HCT116 (cell line): ENCODE measurements at regions not wholly inside any gene's neighbourhood (a gene's known extent, or its start where the extent isn't known, plus 50 kb on each side); places are given as distances from the start of the nearest gene placed in this dataset.

Source experiments
- ATAC-seq: fragments of 200-7000 bp; cut with Tn5 transposase; 2 replicates; pipeline ENCODE4 v1.9.1; 2020; ENCODE audit warnings: mild to moderate bottlenecking, moderate library complexity
- BruUV-seq: library from RNA; stranded (reverse); fragments of 400-500 nt; replicated peaks from 2 replicates; lab custom pipeline; 2021; lab: Mats Ljungman, UMichigan
- CTCF ChIA-PET: fragments of 300-600 bp; sonication (Branson Sonifier 250); formaldehyde crosslinking; loops from one replicate; lab custom pipeline; 2021; ENCODE audit warnings: antibody characterized with exemption; lab: Charles Lee
- POLR2A ChIA-PET: fragments of 300-600, 350-600 bp; sonication (Branson Sonifier 250); formaldehyde crosslinking; loops from one replicate; lab custom pipeline; 2021; ENCODE audit warnings: antibody characterized with exemption; lab: Charles Lee
- RAD21 ChIA-PET, 2 experiments: fragments of 300-600 bp; sonication (Branson Sonifier 250); formaldehyde crosslinking; loops; one replicate each; lab custom pipeline; 2023; ENCODE audit warnings: low total read pairs in 2 of 2; ENCODE audit not compliant: uncharacterized antibody in 2 of 2, unreplicated experiment in 2 of 2, low non-redundant PET in 1 of 2; lab: Charles Lee
- DNase-seq: peaks from one replicate; pipeline ENCODE4 v3.0.0-alpha.2; 2010; ENCODE audit warnings: low read depth, low spot score
- H2AFZ ChIP-seq: fragments of 200-600 bp; shearing (Covaris generic), sonication (generic); 2 replicates; pipeline ENCODE4 v1.6.1; 2017; ENCODE audit warnings: low read depth, mixed run types, mixed read lengths, antibody characterized with exemption, low read length; ENCODE audit not compliant: poor library complexity, severe bottlenecking
- H3K27ac ChIP-seq: 2 replicates; pipeline ENCODE4 v1.5.1; 2012; ENCODE audit warnings: low read depth, low read length
- H3K27me3 ChIP-seq: fragments of 200-600 bp; sonication (generic); 2 replicates; pipeline ENCODE4 v1.6.1; 2016; ENCODE audit warnings: mixed run types, low read length, mixed read lengths; ENCODE audit not compliant: insufficient read depth
- H3K36me3 ChIP-seq, 2 experiments: fragments of 200-500 bp in 1 of 2; fragments of 200-600 bp in 1 of 2; sonication (Bioruptor generic) in 1 of 2; sonication (generic) in 1 of 2; 2 replicates each; pipeline versions ENCODE4 v1.5.1 to v1.6.1; 2014 to 2016; ENCODE audit warnings: low read length in 2 of 2, inconsistent platforms in 1 of 2, mixed read lengths in 1 of 2, mixed run types in 1 of 2; ENCODE audit not compliant: insufficient read depth in 2 of 2, control insufficient read depth in 1 of 2
- H3K4me1 ChIP-seq, 2 experiments: fragments of 200-600 bp in 1 of 2; sonication (generic) in 1 of 2; 2 replicates each; pipeline versions ENCODE4 v1.5.1 to v1.6.1; 2012 to 2017; ENCODE audit warnings: low read length in 2 of 2, inconsistent platforms in 1 of 2, mild to moderate bottlenecking in 1 of 2, mixed read lengths in 1 of 2, mixed run types in 1 of 2, moderate library complexity in 1 of 2; ENCODE audit not compliant: insufficient read depth in 2 of 2, control insufficient read depth in 1 of 2
- H3K4me2 ChIP-seq: fragments of 200-600 bp; sonication (generic); 2 replicates; pipeline ENCODE4 v1.6.1; 2017; ENCODE audit warnings: mixed run types, low read length, mixed read lengths
- H3K4me3 ChIP-seq, 2 experiments: fragments of 200-600 bp in 1 of 2; sonication (generic) in 1 of 2; replicated peaks in 1 of 2; 2 replicates each; pipeline ENCODE4 v1.5.1; 2011 to 2016; ENCODE audit warnings: low read length in 2 of 2, control low read depth in 1 of 2, low read depth in 1 of 2, mild to moderate bottlenecking in 1 of 2, mixed read lengths in 1 of 2, mixed run types in 1 of 2
- H3K79me2 ChIP-seq: fragments of 200-600 bp; sonication (generic); 2 replicates; pipeline ENCODE4 v1.6.1; 2017; ENCODE audit warnings: mild to moderate bottlenecking, mixed run types, low read length, moderate library complexity, mixed read lengths; ENCODE audit not compliant: insufficient read depth
- H3K9ac ChIP-seq: fragments of 200-600 bp; sonication (generic); 2 replicates; pipeline ENCODE4 v1.6.1; 2016; ENCODE audit warnings: low read length, mixed read lengths
- H3K9me2 ChIP-seq: fragments of 200-600 bp; sonication (generic), shearing (Covaris generic); 2 replicates; pipeline ENCODE4 v1.6.1; 2017; ENCODE audit warnings: mixed run types, mild to moderate bottlenecking, moderate library complexity; ENCODE audit not compliant: insufficient read depth
- H3K9me3 ChIP-seq, 2 experiments: fragments of 200-500 bp in 1 of 2; fragments of 200-600 bp in 1 of 2; sonication (Bioruptor generic) in 1 of 2; sonication (generic) in 1 of 2; 2 replicates each; pipeline ENCODE4 v1.6.1; 2014 to 2017; ENCODE audit warnings: low read length in 2 of 2, mixed read lengths in 2 of 2, inconsistent platforms in 1 of 2, low read depth in 1 of 2, mild to moderate bottlenecking in 1 of 2, mixed run types in 1 of 2, moderate library complexity in 1 of 2; ENCODE audit not compliant: control insufficient read depth in 1 of 2, insufficient read depth in 1 of 2
- H4K20me1 ChIP-seq: fragments of 200-600 bp; sonication (generic), shearing (Covaris generic); 2 replicates; pipeline ENCODE4 v1.6.1; 2017; ENCODE audit warnings: mixed run types, mild to moderate bottlenecking, moderate library complexity; ENCODE audit not compliant: insufficient read depth
- CBX3 ChIP-seq: IDR thresholded peaks from 2 replicates; pipeline ENCODE4 v1.6.1; 2012; ENCODE audit warnings: low read depth
- CEBPB ChIP-seq: IDR thresholded peaks from 2 replicates; pipeline ENCODE4 v1.6.1; 2012; ENCODE audit warnings: low read depth
- CTCF ChIP-seq, 3 experiments: fragments of 200-600 bp in 1 of 3; sonication (generic) in 1 of 3; IDR thresholded peaks in 2 of 3; conservative IDR thresholded peaks in 1 of 3; 2 replicates each; pipeline ENCODE4 v1.5.1; 2012 to 2017; ENCODE audit warnings: low read depth in 2 of 3, low read length in 2 of 3, antibody characterized with exemption in 1 of 3, borderline replicate concordance in 1 of 3, control low read depth in 1 of 3, mild to moderate bottlenecking in 1 of 3, mixed read lengths in 1 of 3, mixed run types in 1 of 3, moderate library complexity in 1 of 3; ENCODE audit not compliant: insufficient read depth in 1 of 3
- EGR1 ChIP-seq: IDR thresholded peaks from 2 replicates; pipeline ENCODE4 v1.6.1; 2012; ENCODE audit warnings: low read depth
- ELF1 ChIP-seq: IDR thresholded peaks from 2 replicates; pipeline ENCODE4 v1.6.1; 2012; ENCODE audit warnings: low read depth, borderline replicate concordance
- EZH2phosphoT487 ChIP-seq: fragments of 200-600 bp; IDR thresholded peaks from 2 replicates; pipeline ENCODE4 v1.6.1; 2018; ENCODE audit warnings: antibody characterized with exemption, borderline replicate concordance
- FOSL1 ChIP-seq: IDR thresholded peaks from 2 replicates; pipeline ENCODE4 v1.6.1; 2012; ENCODE audit warnings: low read depth
- JUND ChIP-seq: IDR thresholded peaks from 2 replicates; pipeline ENCODE4 v1.6.1; 2012
- POLR2A ChIP-seq: IDR thresholded peaks from 2 replicates; pipeline ENCODE4 v1.7.0; 2011; ENCODE audit warnings: borderline replicate concordance; ENCODE audit not compliant: insufficient read depth, insufficient read length; ENCODE audit errors: extremely low read depth
- POLR2AphosphoS5 ChIP-seq: IDR thresholded peaks from 2 replicates; pipeline ENCODE4 v1.6.1; 2011; ENCODE audit warnings: mild to moderate bottlenecking, low read depth, low read length, moderate library complexity
- RAD21 ChIP-seq: IDR thresholded peaks from 2 replicates; pipeline ENCODE4 v1.6.1; 2012; ENCODE audit warnings: low read depth, mild to moderate bottlenecking
- SP1 ChIP-seq: IDR thresholded peaks from 2 replicates; pipeline ENCODE4 v1.6.1; 2012; ENCODE audit warnings: low read depth
- SRF ChIP-seq: IDR thresholded peaks from 2 replicates; pipeline ENCODE4 v1.6.1; 2012; ENCODE audit warnings: low read depth
- TCF7L2 ChIP-seq: IDR thresholded peaks from 2 replicates; pipeline ENCODE4 v1.7.0; 2011; ENCODE audit warnings: borderline replicate concordance, inconsistent platforms; ENCODE audit not compliant: insufficient read depth, insufficient read length; ENCODE audit errors: extremely low read depth
- YY1 ChIP-seq: IDR thresholded peaks from 2 replicates; pipeline ENCODE4 v1.6.1; 2011; ENCODE audit warnings: low read length, low read depth, moderate library complexity, mild to moderate bottlenecking; ENCODE audit not compliant: insufficient replicate concordance; ENCODE audit errors: extremely low read depth
- ZFX ChIP-seq: fragments of 450-650 bp; IDR thresholded peaks from 2 replicates; pipeline ENCODE4 v1.6.1; 2017
- ZNF274 ChIP-seq: fragments of 200-500 bp; sonication (Bioruptor generic); IDR thresholded peaks from 2 replicates; pipeline ENCODE4 v1.6.1; 2014; ENCODE audit warnings: mild to moderate bottlenecking, low read depth, low read length, inconsistent platforms
- intact Hi-C: fragments of 100-400 bp; cut with micrococcal nuclease; formaldehyde crosslinking; loops from 2 replicates; pipeline ENCODE4 v1.10.0; 2022
- TF ChIP-seq, protein P1 (sequence below): IDR thresholded peaks from 2 replicates; pipeline ENCODE4 v1.6.1; 2012
- TF ChIP-seq, protein P2 (sequence below): IDR thresholded peaks from 2 replicates; pipeline ENCODE4 v1.6.1; 2012
- TF ChIP-seq, protein P3 (sequence below): IDR thresholded peaks from 2 replicates; pipeline ENCODE4 v1.6.1; 2011; ENCODE audit warnings: mild to moderate bottlenecking, low read length, moderate library complexity; ENCODE audit not compliant: insufficient replicate concordance; ENCODE audit errors: extremely low read depth

DNA sequence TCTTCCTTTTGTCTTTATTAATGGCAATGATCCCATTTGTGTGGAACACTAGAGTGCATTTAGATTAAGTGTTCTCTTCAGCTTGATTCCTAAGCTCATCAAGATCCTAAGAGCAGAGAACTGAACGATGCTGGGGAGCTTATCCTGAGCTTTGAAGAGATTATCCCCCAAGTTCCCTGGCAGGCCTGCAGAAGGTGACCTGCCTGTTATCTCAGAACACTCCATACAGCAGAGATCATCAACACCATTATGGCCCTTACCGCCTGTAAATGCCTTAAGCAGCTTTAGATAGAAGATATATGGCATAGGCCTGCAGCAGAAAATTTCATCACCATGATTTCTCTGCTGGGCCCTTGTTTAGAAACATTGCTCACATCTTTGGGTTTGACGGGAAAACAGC is 779.9 kb upstream of the MAP3K7 start:
- H3K79me2 ChIP-seq: no peaks in the 10 kb centered on the region
- no peaks in the 10 kb centered on the region for H3K9me2 ChIP-seq
- no peak overlapping the region for H2AFZ ChIP-seq
- DNase-seq: no peak
- ChIA-PET POLR2A (no interaction called here), RAD21 (no interaction called here), CTCF (no interaction called here)
- H4K20me1 ChIP-seq: no peaks in the 10 kb centered on the region
- H3K9ac ChIP-seq: no peak overlapping the region
- BruUV-seq: no TSS peak
- intact Hi-C loops: no loop called here
- ATAC-seq: no peak
- peaks cover 0 to 3% of the 10 kb centered on the region in 2 experiments; a peak in 2 of 4 replicates for H3K9me3 ChIP-seq
- TF ChIP-seq, protein P1, sequence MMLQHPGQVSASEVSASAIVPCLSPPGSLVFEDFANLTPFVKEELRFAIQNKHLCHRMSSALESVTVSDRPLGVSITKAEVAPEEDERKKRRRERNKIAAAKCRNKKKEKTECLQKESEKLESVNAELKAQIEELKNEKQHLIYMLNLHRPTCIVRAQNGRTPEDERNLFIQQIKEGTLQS: no peak
- TF ChIP-seq FOSL1 (no peak), SP1 (no peak), YY1 (no peak), CTCF (IDR thresholded peaks at IDR 0.05 in 2 of 3, conservative IDR thresholded peaks at IDR 0.05 in 1 of 3; ENCODE audit: borderline replicate concordance in 1 of 3, insufficient read depth in 1 of 3, low read depth in 2 of 3, low read length in 2 of 3) (no peak), SRF (no peak), EZH2phosphoT487 (no peak), ZNF274 (no peak), POLR2A (no peak), JUND (no peak), POLR2AphosphoS5 (no peak), ELF1 (no peak), RAD21 (no peak), CEBPB (no peak), TCF7L2 (no peak), EGR1 (no peak), CBX3 (no peak), ZFX (no peak)
- TF ChIP-seq, protein P2, sequence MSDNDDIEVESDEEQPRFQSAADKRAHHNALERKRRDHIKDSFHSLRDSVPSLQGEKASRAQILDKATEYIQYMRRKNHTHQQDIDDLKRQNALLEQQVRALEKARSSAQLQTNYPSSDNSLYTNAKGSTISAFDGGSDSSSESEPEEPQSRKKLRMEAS: no peak
- TF ChIP-seq, protein P3, sequence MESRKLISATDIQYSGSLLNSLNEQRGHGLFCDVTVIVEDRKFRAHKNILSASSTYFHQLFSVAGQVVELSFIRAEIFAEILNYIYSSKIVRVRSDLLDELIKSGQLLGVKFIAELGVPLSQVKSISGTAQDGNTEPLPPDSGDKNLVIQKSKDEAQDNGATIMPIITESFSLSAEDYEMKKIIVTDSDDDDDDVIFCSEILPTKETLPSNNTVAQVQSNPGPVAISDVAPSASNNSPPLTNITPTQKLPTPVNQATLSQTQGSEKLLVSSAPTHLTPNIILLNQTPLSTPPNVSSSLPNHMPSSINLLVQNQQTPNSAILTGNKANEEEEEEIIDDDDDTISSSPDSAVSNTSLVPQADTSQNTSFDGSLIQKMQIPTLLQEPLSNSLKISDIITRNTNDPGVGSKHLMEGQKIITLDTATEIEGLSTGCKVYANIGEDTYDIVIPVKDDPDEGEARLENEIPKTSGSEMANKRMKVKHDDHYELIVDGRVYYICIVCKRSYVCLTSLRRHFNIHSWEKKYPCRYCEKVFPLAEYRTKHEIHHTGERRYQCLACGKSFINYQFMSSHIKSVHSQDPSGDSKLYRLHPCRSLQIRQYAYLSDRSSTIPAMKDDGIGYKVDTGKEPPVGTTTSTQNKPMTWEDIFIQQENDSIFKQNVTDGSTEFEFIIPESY: no peak
- no peaks in the 10 kb centered on the region for H3K4me1 ChIP-seq
- H3K36me3 ChIP-seq: no peaks in the 10 kb centered on the region
- no peak overlapping the region for H3K4me3 ChIP-seq
- no peaks in the 10 kb centered on the region for H3K27me3 ChIP-seq
- H3K4me2 ChIP-seq: no peak overlapping the region
- H3K27ac ChIP-seq: no peak overlapping the region
